HepG2 (cell line): ENCODE measurements at regions not wholly inside any gene's neighbourhood (a gene's known extent, or its start where the extent isn't known, plus 50 kb on each side); places are given as distances from the start of the nearest gene placed in this dataset.

Experiments
- ETV6 ChIP-seq: sonication (generic); formaldehyde crosslinking; conservative IDR thresholded peaks from 2 replicates; pipeline ENCODE4 v1.4.0; 2020; ENCODE audit warnings: missing genetic modification reagents
- U2AF1 ChIP-seq: fragments of 200-400 bp; formaldehyde crosslinking; optimal IDR thresholded peaks from 2 replicates; pipeline ENCODE3; 2017; ENCODE audit warnings: mild to moderate bottlenecking, low read depth, low read length
- ZNF615 ChIP-seq: sonication (generic); formaldehyde crosslinking; IDR thresholded peaks from 2 replicates; pipeline ENCODE4 v1.5.0; 2020; ENCODE audit warnings: mild to moderate bottlenecking, missing genetic modification reagents, borderline replicate concordance
- TF ChIP-seq, protein P1 (sequence below): sonication (generic); formaldehyde crosslinking; conservative IDR thresholded peaks from 2 replicates; pipeline ENCODE4 v1.4.0; 2020; ENCODE audit warnings: missing genetic modification reagents
- TF ChIP-seq, protein P2 (sequence below), 2 experiments: IDR thresholded peaks; 2 replicates each; pipeline ENCODE4 v1.6.1; 2011 to 2012; ENCODE audit warnings: low read length in 2 of 2, borderline replicate concordance in 1 of 2, low read depth in 1 of 2, mild to moderate bottlenecking in 1 of 2, moderate library complexity in 1 of 2
- TF ChIP-seq, protein P3 (sequence below): IDR thresholded peaks from 2 replicates; pipeline ENCODE4 v1.6.1; 2016; ENCODE audit warnings: missing compliant biosample characterization, missing genetic modification reagents, borderline replicate concordance
- TF ChIP-seq, protein P4 (sequence below): sonication (generic); formaldehyde crosslinking; IDR thresholded peaks from 2 replicates; pipeline ENCODE4 v1.5.0; 2020; ENCODE audit warnings: missing genetic modification reagents, mild to moderate bottlenecking, borderline replicate concordance

DNA sequence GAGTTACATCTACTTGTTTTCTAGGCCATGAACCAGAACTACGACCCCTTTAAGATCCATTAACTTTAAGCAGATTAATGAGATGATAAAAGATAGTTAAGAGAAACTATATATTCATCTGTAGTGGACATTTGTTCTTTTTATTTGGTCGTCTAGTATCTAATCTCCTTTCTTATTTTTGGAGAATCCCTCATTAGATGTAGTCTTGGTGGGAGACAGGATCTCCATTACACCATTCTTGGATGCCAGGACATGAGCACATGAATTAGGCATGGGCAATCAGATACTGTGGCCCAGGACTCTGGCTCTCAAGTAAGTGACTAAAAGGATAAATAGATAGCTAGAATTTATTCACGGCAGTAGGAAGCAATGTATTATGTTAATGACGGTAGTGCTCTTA is 245.0 kb downstream of the ATP23 start (continued):
- TF ChIP-seq, protein P1, sequence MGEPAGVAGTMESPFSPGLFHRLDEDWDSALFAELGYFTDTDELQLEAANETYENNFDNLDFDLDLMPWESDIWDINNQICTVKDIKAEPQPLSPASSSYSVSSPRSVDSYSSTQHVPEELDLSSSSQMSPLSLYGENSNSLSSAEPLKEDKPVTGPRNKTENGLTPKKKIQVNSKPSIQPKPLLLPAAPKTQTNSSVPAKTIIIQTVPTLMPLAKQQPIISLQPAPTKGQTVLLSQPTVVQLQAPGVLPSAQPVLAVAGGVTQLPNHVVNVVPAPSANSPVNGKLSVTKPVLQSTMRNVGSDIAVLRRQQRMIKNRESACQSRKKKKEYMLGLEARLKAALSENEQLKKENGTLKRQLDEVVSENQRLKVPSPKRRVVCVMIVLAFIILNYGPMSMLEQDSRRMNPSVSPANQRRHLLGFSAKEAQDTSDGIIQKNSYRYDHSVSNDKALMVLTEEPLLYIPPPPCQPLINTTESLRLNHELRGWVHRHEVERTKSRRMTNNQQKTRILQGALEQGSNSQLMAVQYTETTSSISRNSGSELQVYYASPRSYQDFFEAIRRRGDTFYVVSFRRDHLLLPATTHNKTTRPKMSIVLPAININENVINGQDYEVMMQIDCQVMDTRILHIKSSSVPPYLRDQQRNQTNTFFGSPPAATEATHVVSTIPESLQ (CRISPR knock-in tag): no peak
- TF ChIP-seq ETV6 (CRISPR knock-in tag): no peak
- TF ChIP-seq, protein P2, sequence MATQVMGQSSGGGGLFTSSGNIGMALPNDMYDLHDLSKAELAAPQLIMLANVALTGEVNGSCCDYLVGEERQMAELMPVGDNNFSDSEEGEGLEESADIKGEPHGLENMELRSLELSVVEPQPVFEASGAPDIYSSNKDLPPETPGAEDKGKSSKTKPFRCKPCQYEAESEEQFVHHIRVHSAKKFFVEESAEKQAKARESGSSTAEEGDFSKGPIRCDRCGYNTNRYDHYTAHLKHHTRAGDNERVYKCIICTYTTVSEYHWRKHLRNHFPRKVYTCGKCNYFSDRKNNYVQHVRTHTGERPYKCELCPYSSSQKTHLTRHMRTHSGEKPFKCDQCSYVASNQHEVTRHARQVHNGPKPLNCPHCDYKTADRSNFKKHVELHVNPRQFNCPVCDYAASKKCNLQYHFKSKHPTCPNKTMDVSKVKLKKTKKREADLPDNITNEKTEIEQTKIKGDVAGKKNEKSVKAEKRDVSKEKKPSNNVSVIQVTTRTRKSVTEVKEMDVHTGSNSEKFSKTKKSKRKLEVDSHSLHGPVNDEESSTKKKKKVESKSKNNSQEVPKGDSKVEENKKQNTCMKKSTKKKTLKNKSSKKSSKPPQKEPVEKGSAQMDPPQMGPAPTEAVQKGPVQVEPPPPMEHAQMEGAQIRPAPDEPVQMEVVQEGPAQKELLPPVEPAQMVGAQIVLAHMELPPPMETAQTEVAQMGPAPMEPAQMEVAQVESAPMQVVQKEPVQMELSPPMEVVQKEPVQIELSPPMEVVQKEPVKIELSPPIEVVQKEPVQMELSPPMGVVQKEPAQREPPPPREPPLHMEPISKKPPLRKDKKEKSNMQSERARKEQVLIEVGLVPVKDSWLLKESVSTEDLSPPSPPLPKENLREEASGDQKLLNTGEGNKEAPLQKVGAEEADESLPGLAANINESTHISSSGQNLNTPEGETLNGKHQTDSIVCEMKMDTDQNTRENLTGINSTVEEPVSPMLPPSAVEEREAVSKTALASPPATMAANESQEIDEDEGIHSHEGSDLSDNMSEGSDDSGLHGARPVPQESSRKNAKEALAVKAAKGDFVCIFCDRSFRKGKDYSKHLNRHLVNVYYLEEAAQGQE (IDR thresholded peaks at IDR 0.05; ENCODE audit: borderline replicate concordance in 1 of 2, low read depth in 1 of 2, low read length in 2 of 2): no peak
- TF ChIP-seq U2AF1: no peak
- TF ChIP-seq, protein P3, sequence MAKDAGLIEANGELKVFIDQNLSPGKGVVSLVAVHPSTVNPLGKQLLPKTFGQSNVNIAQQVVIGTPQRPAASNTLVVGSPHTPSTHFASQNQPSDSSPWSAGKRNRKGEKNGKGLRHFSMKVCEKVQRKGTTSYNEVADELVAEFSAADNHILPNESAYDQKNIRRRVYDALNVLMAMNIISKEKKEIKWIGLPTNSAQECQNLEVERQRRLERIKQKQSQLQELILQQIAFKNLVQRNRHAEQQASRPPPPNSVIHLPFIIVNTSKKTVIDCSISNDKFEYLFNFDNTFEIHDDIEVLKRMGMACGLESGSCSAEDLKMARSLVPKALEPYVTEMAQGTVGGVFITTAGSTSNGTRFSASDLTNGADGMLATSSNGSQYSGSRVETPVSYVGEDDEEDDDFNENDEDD (CRISPR knock-in tag): no peak
- TF ChIP-seq, protein P4, sequence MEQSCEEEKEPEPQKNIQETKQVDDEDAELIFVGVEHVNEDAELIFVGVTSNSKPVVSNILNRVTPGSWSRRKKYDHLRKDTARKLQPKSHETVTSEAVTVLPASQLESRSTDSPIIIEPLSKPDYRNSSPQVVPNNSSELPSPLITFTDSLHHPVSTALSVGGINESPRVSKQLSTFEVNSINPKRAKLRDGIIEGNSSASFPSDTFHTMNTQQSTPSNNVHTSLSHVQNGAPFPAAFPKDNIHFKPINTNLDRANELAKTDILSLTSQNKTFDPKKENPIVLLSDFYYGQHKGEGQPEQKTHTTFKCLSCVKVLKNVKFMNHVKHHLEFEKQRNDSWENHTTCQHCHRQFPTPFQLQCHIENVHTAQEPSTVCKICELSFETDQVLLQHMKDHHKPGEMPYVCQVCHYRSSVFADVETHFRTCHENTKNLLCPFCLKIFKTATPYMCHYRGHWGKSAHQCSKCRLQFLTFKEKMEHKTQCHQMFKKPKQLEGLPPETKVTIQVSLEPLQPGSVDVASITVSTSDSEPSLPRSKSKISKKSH (CRISPR knock-in tag): no peak
- no peak for TF ChIP-seq ZNF615
